T1000 (cell line): ENCODE measurements at regions not wholly inside any gene's neighbourhood (a gene's known extent, or its start where the extent isn't known, plus 50 kb on each side); places are given as distances from the start of the nearest gene placed in this dataset.
"Not testable (repeated sequence)": the region's sequence is repeated elsewhere in the genome, so short reads cannot be mapped to it uniquely, and the experiment has no call there.

Experiments
- DNase-seq: peaks from one replicate; lab custom pipeline; 2025; ENCODE audit warnings: mixed read lengths; lab: John Stamatoyannopoulos, UW

DNA sequence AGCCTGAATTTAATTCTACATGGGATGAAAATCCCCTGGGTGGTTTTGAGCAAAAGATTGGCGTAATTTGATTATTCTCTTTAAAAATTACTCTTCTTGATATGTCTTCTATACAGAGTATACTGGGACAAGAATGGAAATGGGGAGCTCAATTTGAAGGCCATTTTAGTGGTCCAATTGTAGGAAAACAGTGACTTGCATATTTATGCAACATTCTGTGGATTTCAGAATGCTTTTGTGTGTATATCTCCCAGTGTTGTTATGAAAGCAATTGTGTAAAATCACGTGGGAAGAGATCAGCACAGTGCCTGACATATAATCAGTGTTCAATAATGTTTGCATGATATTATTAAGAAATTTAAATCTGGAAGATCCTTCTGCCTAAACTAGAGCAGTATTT is 575.9 kb upstream of the PBX1 start:
- DNase-seq: no peak

- no peak for DNase-seq
Observed at GRCh38 chr1:163985700-163986099, 573.3 kb upstream of the PBX1 start.

GRCh38 chr1:163999131-163999530 is 559.9 kb upstream of the PBX1 start:
- no peak for DNase-seq

DNA sequence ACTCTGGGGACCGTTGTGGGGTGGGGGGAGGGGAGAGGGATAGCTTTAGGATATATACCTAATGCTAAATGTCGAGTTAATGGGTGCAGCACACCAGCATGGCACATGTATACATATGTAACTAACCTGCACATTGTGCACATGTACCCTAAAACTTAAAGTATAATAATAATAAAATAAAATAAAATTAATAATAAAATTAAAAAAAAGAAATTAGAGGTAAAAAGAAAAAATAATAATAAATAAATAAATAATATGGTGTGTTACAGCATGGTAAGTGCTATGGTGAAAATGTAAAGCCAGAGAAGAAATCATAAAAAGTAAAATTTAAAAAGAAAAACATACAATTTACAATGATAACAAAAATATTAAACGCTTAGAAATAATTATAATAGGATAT is 552.8 kb upstream of the PBX1 start:
- DNase-seq: not testable (repeated sequence)

- no peak for DNase-seq
Observed at GRCh38 chr1:164006621-164007020, 552.4 kb upstream of the PBX1 start.

GRCh38 chr1:164017239-164017638 is 541.7 kb upstream of the PBX1 start:
- no peak for DNase-seq

DNA sequence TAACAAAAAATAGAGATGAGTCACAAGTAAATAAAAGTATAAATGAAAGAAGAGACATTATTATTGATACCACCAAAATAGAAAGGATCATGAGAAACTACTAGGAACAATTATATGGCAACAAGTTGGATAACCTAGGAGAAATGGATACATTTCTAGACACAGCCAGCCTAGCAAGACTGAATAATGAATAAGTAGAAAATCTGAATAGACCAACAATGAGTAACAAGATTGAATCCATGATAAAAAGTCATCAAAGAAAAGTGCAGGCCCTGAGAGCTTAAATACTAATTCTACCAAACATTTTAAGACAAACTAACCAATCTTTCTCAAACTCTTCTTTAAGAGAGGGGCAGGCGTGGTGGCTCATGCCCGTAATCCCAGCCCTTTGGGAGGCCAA is 538.6 kb upstream of the PBX1 start:
- no peak for DNase-seq

- DNase-seq: no peak
Observed at GRCh38 chr1:164021813-164022212, 537.2 kb upstream of the PBX1 start.

- no peak for DNase-seq
Observed at GRCh38 chr1:164033782-164034181, 525.2 kb upstream of the PBX1 start.

- no peak for DNase-seq
Observed at GRCh38 chr1:164040754-164041153, 518.2 kb upstream of the PBX1 start.

GRCh38 chr1:164051782-164052181 is 507.2 kb upstream of the PBX1 start:
- no peak for DNase-seq

DNA sequence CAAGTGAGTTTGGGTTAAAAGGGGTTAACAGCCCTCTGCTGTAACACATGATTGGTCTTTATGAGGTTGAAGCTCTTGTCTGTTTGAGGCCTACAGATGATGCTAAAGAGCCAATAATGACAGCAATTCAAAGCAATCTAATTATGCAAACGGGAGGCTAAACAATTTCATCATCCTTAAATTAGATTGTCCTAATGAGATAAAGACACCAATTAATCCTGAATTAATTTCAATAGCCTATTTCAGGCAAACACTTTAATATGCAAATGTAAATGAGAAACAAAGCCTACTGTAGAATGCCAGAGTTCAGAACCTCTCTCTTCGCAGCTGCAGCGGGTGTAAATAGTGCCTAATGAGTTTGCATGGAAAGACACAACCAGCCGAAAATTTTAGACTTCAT is 504.7 kb upstream of the PBX1 start:
- no peak for DNase-seq

GRCh38 chr1:164058198-164058597 is 500.8 kb upstream of the PBX1 start:
- DNase-seq: no peak

GRCh38 chr1:164061528-164061927 is 497.5 kb upstream of the PBX1 start:
- no peak for DNase-seq

DNA sequence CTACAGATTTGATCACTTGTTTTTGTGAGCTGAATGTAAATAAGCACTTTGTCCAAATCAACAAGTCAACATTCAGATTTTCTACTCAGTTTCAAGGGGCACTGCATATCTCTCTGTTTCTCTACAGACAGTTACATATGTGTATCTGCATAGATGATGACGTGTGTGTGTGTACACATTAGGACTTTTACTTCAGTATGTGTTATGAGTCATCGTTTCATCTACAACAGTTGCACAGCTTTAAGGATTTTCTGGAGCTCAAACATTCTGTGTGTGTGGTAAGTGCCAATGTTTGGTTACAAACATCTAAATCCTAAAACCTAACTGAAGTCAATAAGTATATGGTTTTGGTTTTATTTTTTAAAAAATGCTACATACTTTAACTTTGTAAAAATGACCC is 494.5 kb upstream of the PBX1 start:
- DNase-seq: no peak

DNA sequence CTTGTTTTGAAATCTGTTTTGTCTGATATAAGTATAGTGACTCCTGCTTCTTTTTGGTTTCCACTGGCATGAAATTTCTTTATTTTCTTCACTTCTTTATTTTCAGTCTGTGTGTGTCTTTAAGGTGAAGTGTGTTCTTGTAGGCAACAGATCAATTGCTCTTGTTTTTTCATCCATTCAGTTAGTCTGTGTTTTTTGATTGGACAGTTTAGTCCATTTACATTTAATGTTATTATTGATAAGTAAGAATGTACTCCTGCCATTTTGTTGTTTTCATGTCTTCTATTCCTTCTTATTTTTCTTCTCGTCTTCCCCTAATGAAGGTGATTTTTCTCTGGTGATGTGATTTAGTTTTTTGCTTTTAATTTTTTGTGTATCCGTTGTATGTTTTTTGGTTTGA is 487.7 kb upstream of the PBX1 start:
- no peak for DNase-seq

DNA sequence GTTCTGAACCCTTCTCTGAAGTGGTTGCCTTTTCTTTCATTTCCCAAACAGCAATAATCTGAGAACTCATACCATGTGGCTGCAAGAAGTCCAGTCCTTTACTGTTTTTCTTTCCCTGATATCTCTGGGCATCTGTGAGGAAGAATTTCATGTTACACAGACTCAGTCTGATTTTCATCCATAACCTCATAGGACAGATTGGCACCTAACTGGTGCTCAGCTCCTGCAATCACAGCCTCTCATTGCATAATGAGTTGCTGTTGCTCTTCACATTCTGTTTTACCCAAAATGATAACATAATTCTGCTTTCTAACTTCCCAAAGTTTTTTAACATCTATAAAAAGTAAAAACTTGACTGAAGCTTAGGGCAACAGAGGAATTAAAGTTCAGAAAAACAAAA is 472.2 kb upstream of the PBX1 start:
- no peak for DNase-seq

GRCh38 chr1:164087906-164088453 is 471.0 kb upstream of the PBX1 start:
- no peak for DNase-seq

DNA sequence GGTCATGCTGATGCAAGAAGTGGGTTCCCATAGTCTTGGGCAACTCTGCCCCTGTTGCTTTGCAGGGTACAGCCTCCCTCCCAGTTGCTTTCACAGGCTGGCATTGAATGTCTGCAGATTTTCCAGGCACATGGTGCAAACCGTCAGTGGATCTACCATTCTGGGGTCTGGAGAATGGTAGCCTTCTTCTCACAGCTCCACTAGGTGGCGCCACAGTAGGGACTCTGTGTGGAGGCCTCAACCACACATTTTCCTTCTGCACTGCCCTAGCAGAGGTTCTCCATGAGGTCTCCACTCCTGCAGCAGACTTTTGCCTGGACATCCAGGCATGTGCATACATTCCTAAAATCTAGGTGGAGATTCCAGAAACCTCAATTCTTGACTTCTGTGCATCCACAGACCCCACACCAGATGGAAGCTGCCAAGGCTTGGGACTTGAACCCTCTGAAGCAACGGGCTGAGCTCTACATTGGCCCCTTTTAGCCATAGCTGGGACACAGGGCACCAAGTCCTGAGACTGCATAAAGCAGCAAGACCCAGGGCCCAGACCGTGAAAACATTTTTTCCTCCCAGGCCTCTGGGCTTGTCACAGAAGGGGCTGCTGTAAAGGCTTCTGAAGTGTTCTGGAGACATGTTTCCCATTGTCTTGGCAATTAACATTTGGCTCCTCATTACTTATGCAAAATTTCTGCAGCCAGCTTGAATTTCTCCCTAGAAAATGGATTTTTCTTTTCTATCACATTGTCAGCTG is 466.2 kb upstream of the PBX1 start:
- no peak for DNase-seq

GRCh38 chr1:164093543-164093942 is 465.4 kb upstream of the PBX1 start:
- no peak for DNase-seq

DNA sequence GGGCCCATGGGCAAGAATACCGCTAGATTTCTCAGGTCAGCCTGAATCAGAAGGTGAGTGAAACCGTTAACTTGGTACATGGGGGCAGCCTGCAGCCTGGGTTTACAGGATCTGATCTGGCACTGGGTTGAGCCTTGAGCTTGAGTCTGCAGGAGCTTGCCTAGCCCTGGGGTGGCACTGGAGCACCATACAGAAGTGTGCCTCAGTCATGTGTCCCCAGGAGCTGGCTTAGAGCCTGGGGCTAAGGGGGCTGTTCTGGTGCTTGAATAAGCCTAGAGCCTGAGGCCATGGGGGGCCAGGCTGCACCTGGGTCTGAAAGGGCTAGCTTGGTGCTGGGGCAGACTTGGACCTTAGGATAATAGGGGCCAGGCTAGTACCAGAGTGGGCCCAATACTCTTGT is 457.2 kb upstream of the PBX1 start:
- DNase-seq: no peak

DNA sequence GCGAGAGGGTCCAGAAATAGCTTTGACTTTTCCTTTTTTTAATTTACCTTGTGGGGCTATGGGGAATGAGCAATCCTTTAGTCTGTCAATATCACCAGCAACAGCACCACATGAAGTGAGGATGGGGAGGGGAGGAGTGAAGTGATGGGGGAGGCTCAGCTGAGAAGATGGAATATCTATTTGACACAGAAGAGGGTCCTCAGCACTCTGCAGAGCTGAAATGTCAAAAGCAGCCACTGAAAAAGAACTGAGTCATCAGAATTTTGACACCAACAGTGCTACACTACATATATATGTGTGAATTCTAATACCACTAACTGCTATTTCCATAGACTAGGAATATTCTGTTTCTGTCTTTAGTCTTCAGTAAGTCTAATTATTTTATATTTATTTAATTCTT is 427.0 kb upstream of the PBX1 start:
- DNase-seq: no peak

GRCh38 chr1:164137273-164137925 is 421.6 kb upstream of the PBX1 start:
- no peak for DNase-seq

DNA sequence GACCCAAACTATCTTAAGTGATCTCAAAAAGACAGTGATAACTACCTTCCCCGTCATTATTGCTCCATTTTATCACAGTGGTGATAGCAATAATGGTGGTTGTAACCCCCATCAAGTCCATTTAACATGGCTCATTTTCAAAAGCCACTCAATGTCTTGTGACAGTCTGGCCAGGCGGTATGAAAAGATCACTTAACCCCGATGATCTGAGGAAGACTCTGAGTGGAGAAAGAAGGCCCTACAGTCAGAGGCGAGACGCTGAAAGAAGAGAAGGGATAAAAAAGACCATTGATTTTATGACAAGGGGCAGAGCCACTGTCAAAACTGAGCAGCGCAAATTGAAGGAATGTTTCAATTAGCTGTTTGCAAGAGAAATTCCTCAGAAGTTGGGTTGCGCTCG is 417.2 kb upstream of the PBX1 start:
- DNase-seq: no peak
